ENCODE measurements at regions not wholly inside any gene's neighbourhood (a gene's known extent, or its start where the extent isn't known, plus 50 kb on each side); places are given as distances from the start of the nearest gene placed in this dataset.

DNA sequence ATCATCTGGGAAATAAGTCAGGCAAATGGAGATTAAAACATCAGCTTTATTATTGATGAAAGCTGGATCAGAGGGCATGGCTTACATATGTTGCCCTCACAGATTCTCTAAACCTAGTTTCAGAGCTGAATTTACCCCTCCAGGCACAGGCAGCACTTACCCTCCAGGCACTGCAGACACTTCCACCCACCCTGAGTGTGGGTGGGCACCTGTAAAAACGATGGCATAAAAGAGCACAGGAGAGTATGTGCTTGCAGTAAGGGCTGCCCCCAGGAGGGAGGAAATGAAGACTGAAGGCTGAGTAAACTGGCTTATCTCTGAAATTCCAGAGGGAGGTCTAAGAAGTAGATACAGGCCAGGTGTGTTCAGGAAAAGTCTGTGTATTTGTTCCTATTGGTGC is 185.0 kb upstream of the HTR2A start (continued):
- no peak for TF ChIP-seq HNRNPH1 (optimal IDR thresholded peaks at IDR 0.05; ENCODE audit: low read depth, low read length)
- TF ChIP-seq ATF1 (CRISPR knock-in tag; IDR thresholded peaks at IDR 0.05): no peak
- no peak for TF ChIP-seq REXO4 (CRISPR knock-in tag; IDR thresholded peaks at IDR 0.05; ENCODE audit: borderline replicate concordance)
- no peak for TF ChIP-seq RFX5 (IDR thresholded peaks at IDR 0.05; ENCODE audit: low read depth, low read length)
- TF ChIP-seq ZFP36L1 (CRISPR knock-in tag; IDR thresholded peaks at IDR 0.05): no peak
- no peak for TF ChIP-seq ZNF580 (CRISPR knock-in tag; IDR thresholded peaks at IDR 0.05; ENCODE audit: borderline replicate concordance, low read depth)
- TF ChIP-seq ZNF766 (CRISPR knock-in tag; IDR thresholded peaks at IDR 0.05; ENCODE audit: borderline replicate concordance): no peak
- no peak for TF ChIP-seq HDAC1 (CRISPR knock-in tag; IDR thresholded peaks at IDR 0.05)
- no peak for TF ChIP-seq TBP (CRISPR knock-in tag; IDR thresholded peaks at IDR 0.05)
- TF ChIP-seq SP1 (IDR thresholded peaks at IDR 0.05): no peak
- no peak for TF ChIP-seq SP1 (CRISPR knock-in tag; IDR thresholded peaks at IDR 0.05)
- no peak for TF ChIP-seq ASH2L (IDR thresholded peaks at IDR 0.05; ENCODE audit: insufficient read length, low read depth, low read length)

GRCh38 chr13:47081246-47081645 is 184.4 kb upstream of the HTR2A start:
- Histone ChIP-seq H3K4me1 (ENCODE audit: insufficient read depth, low read length) (no peaks in the 10 kb centered on the region), H2AFZ (ENCODE audit: low read length) (no peak overlapping the region), H3K79me2 (ENCODE audit: insufficient read depth, low read length) (no peaks in the 10 kb centered on the region), H3K4me3 (replicated peaks in 1 of 3; ENCODE audit: insufficient read depth in 1 of 3, low read depth in 2 of 3, low read length in 3 of 3) (no peak overlapping the region), H3K4me2 (ENCODE audit: low read depth, low read length) (no peak overlapping the region), H3K27me3 (ENCODE audit: control insufficient read depth in 1 of 2, insufficient read depth in 2 of 2, low read length in 2 of 2) (no peaks in the 10 kb centered on the region), H3K9me3 (ENCODE audit: low read length) (0 out of 2 replicates have a peak, but pooled peaks cover 6% of the 10 kb centered on the region), H3K9ac (ENCODE audit: insufficient read depth, low read depth, low read length) (no peak overlapping the region), H3K36me3 (replicated peaks in 1 of 2; ENCODE audit: control insufficient read depth in 1 of 2, insufficient read depth in 2 of 2, low read length in 2 of 2) (no peaks in the 10 kb centered on the region), H4K20me1 (ENCODE audit: insufficient read depth, low read length) (no peaks in the 10 kb centered on the region), H3K27ac (ENCODE audit: extremely low read length, insufficient read depth, low read length) (no peak overlapping the region)
- ATAC-seq (no peak), FAIRE-seq (no peak), DNase-seq (ENCODE audit: low spot score) (no peak)
- CTCF ChIA-PET (ENCODE audit: low intra/inter-chr PET ratio, low total read pairs): no interaction called here
- POLR2A ChIA-PET: no interaction called here
- no TSS peak for BruUV-seq (replicated peaks)
- intact Hi-C loops (cut with micrococcal nuclease; ENCODE audit: unreplicated experiment) (no loop called here), in situ Hi-C loops (cut with HindIII; ENCODE audit: extremely low pct_ligation_motif_present, low pct_unique_long_range_greater_than_20kb) (no loop called here)
- WGBS (ENCODE audit: low lambda C conversion rate): 6% methylated on average over 6 of the region's 7 CpGs
- no peak for TF ChIP-seq TFDP2 (CRISPR knock-in tag; IDR thresholded peaks at IDR 0.05)
- TF ChIP-seq, protein P1, sequence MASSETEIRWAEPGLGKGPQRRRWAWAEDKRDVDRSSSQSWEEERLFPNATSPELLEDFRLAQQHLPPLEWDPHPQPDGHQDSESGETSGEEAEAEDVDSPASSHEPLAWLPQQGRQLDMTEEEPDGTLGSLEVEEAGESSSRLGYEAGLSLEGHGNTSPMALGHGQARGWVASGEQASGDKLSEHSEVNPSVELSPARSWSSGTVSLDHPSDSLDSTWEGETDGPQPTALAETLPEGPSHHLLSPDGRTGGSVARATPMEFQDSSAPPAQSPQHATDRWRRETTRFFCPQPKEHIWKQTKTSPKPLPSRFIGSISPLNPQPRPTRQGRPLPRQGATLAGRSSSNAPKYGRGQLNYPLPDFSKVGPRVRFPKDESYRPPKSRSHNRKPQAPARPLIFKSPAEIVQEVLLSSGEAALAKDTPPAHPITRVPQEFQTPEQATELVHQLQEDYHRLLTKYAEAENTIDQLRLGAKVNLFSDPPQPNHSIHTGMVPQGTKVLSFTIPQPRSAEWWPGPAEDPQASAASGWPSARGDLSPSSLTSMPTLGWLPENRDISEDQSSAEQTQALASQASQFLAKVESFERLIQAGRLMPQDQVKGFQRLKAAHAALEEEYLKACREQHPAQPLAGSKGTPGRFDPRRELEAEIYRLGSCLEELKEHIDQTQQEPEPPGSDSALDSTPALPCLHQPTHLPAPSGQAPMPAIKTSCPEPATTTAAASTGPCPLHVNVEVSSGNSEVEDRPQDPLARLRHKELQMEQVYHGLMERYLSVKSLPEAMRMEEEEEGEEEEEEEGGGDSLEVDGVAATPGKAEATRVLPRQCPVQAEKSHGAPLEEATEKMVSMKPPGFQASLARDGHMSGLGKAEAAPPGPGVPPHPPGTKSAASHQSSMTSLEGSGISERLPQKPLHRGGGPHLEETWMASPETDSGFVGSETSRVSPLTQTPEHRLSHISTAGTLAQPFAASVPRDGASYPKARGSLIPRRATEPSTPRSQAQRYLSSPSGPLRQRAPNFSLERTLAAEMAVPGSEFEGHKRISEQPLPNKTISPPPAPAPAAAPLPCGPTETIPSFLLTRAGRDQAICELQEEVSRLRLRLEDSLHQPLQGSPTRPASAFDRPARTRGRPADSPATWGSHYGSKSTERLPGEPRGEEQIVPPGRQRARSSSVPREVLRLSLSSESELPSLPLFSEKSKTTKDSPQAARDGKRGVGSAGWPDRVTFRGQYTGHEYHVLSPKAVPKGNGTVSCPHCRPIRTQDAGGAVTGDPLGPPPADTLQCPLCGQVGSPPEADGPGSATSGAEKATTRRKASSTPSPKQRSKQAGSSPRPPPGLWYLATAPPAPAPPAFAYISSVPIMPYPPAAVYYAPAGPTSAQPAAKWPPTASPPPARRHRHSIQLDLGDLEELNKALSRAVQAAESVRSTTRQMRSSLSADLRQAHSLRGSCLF (CRISPR knock-in tag; IDR thresholded peaks at IDR 0.05; ENCODE audit: borderline replicate concordance): no peak
- TF ChIP-seq ZNF737 (CRISPR knock-in tag; IDR thresholded peaks at IDR 0.05; ENCODE audit: borderline replicate concordance): no peak
- TF ChIP-seq ZNF788 (CRISPR knock-in tag; IDR thresholded peaks at IDR 0.05; ENCODE audit: borderline replicate concordance): no peak
- TF ChIP-seq ZNF878 (CRISPR knock-in tag; IDR thresholded peaks at IDR 0.05): no peak
- no peak for TF ChIP-seq NFIC (IDR thresholded peaks at IDR 0.05; ENCODE audit: low read length)
- TF ChIP-seq KLF9 (CRISPR knock-in tag; IDR thresholded peaks at IDR 0.05; ENCODE audit: low read depth): no peak
- no peak for TF ChIP-seq NKX3-1 (CRISPR knock-in tag; IDR thresholded peaks at IDR 0.05)
- no peak for TF ChIP-seq AHR (CRISPR knock-in tag; IDR thresholded peaks at IDR 0.05)
- TF ChIP-seq ZNF367 (CRISPR knock-in tag; IDR thresholded peaks at IDR 0.05; ENCODE audit: borderline replicate concordance): no peak

Data from HepG2 (cell line).